Activated T-helper 2 cell treated with anti-CD3 and anti-CD28 coated beads, Interferon-gamma antibody, Interleukin-2, Interleukin-4, amounts not matched to agents 10 μg/mL and 5 μg/mL and 100 μg/mL, durations not matched to agents 14 hours and 24 hours and 36 hours (primary cell): ENCODE measurements at regions not wholly inside any gene's neighbourhood (a gene's known extent, or its start where the extent isn't known, plus 50 kb on each side); places are given as distances from the start of the nearest gene placed in this dataset.

Source experiments
- DNase-seq: peaks from one replicate; pipeline ENCODE4 v3.0.0; 2021; ENCODE audit warnings: low spot score
- H3K27ac Mint-ChIP-seq: one replicate; pipeline ENCODE4 v1.8.0; 2021; ENCODE audit warnings: mixed read lengths
- H3K27me3 Mint-ChIP-seq: one replicate; pipeline ENCODE4 v1.8.0; 2021; ENCODE audit warnings: low read depth, mixed read lengths
- H3K36me3 Mint-ChIP-seq: one replicate; pipeline ENCODE4 v1.8.0; 2021; ENCODE audit warnings: low read depth, mixed read lengths
- H3K4me1 Mint-ChIP-seq: one replicate; pipeline ENCODE4 v1.8.0; 2021; ENCODE audit warnings: low read depth, mixed read lengths
- H3K4me3 Mint-ChIP-seq: one replicate; pipeline ENCODE4 v1.8.0; 2021; ENCODE audit warnings: low read depth, mild to moderate bottlenecking, moderate library complexity, mixed read lengths
- H3K9me3 Mint-ChIP-seq: one replicate; pipeline ENCODE4 v1.8.0; 2021; ENCODE audit warnings: mixed read lengths
- intact Hi-C: fragments of 100-400 bp; cut with micrococcal nuclease; formaldehyde crosslinking; loops from one replicate; pipeline ENCODE4 v1.15.1; 2023

- Mint-ChIP-seq H3K27me3 (peaks cover 9% of the 10 kb centered on the region), H3K4me3 (no peak overlapping the region), H3K36me3 (no peaks in the 10 kb centered on the region), H3K27ac (no peak overlapping the region), H3K9me3 (no peaks in the 10 kb centered on the region), H3K4me1 (peaks cover 5% of the 10 kb centered on the region)
- intact Hi-C loops: no loop called here
- no peak for DNase-seq
Observed at GRCh38 chr2:63658176-63658968, 69.6 kb downstream of the MDH1 start.

- no peaks in the 10 kb centered on the region for H3K36me3 Mint-ChIP-seq
- H3K4me1 Mint-ChIP-seq: peaks cover 5% of the 10 kb centered on the region
- H3K27ac Mint-ChIP-seq: no peak overlapping the region
- H3K4me3 Mint-ChIP-seq: no peak overlapping the region
- no peaks in the 10 kb centered on the region for H3K9me3 Mint-ChIP-seq
- no peak for DNase-seq
- intact Hi-C loops: no loop called here
- peaks cover 10% of the 10 kb centered on the region for H3K27me3 Mint-ChIP-seq
Observed at GRCh38 chr2:63660060-63660459, 71.3 kb downstream of the MDH1 start.

DNA sequence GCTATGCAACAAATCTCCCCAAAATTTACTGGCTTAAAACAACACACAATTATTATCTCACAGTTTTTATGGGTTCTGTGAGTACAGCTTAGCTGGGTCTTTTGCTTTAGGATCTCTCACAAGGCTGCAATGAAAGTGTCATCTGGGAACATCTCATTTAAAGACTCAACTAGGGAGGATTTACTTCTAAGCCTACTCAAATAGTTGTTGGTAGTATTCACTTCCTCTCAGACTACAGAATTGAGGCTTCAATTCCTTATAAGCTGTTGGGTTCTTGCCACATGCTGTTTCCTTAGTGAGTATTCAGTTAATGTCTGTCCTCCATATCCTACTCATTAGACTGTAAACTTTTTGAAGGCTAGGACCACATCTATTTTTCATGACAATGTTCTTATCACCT lies 72.3 kb downstream of the MDH1 start:
- no peaks in the 10 kb centered on the region for H3K36me3 Mint-ChIP-seq
- intact Hi-C loops: no loop called here

GRCh38 chr2:63662028-63662804 lies 73.5 kb downstream of the MDH1 start:
- H3K4me1 Mint-ChIP-seq: peaks cover 5% of the 10 kb centered on the region
- H3K27ac Mint-ChIP-seq: no peak overlapping the region
- peaks cover 17% of the 10 kb centered on the region for H3K27me3 Mint-ChIP-seq
- H3K9me3 Mint-ChIP-seq: no peaks in the 10 kb centered on the region
- H3K4me3 Mint-ChIP-seq: no peak overlapping the region
- no peaks in the 10 kb centered on the region for H3K36me3 Mint-ChIP-seq
- no peak for DNase-seq
- intact Hi-C loops: no loop called here

More for the DNA sequence above, 72.3 kb downstream of the MDH1 start:
- no peak overlapping the region for H3K4me3 Mint-ChIP-seq
- H3K27me3 Mint-ChIP-seq: peaks cover 14% of the 10 kb centered on the region
- DNase-seq: no peak
- no peaks in the 10 kb centered on the region for H3K9me3 Mint-ChIP-seq
- H3K27ac Mint-ChIP-seq: no peak overlapping the region
- peaks cover 5% of the 10 kb centered on the region for H3K4me1 Mint-ChIP-seq

- H3K27me3 Mint-ChIP-seq: peaks cover 21% of the 10 kb centered on the region
- no peaks in the 10 kb centered on the region for H3K9me3 Mint-ChIP-seq
- H3K4me3 Mint-ChIP-seq: no peak overlapping the region
- no peaks in the 10 kb centered on the region for H3K36me3 Mint-ChIP-seq
- H3K27ac Mint-ChIP-seq: no peak overlapping the region
- intact Hi-C loops: no loop called here
- DNase-seq: no peak
- peaks cover 5% of the 10 kb centered on the region for H3K4me1 Mint-ChIP-seq
Observed at GRCh38 chr2:63663013-63663864, 74.5 kb downstream of the MDH1 start.

GRCh38 chr2:63665091-63665490 lies 76.3 kb downstream of the MDH1 start:
- no peaks in the 10 kb centered on the region for H3K36me3 Mint-ChIP-seq
- H3K4me1 Mint-ChIP-seq: peaks cover 5% of the 10 kb centered on the region
- no peak overlapping the region for H3K27ac Mint-ChIP-seq
- no peaks in the 10 kb centered on the region for H3K9me3 Mint-ChIP-seq
- no peak overlapping the region for H3K4me3 Mint-ChIP-seq
- peaks cover 26% of the 10 kb centered on the region for H3K27me3 Mint-ChIP-seq
- intact Hi-C loops: no loop called here
- no peak for DNase-seq

GRCh38 chr2:63665846-63666475 lies 77.2 kb downstream of the MDH1 start:
- no peak overlapping the region for H3K27ac Mint-ChIP-seq
- intact Hi-C loops: no loop called here
- no peak overlapping the region for H3K4me3 Mint-ChIP-seq
- H3K36me3 Mint-ChIP-seq: no peaks in the 10 kb centered on the region
- no peaks in the 10 kb centered on the region for H3K9me3 Mint-ChIP-seq
- peaks cover 5% of the 10 kb centered on the region for H3K4me1 Mint-ChIP-seq
- peaks cover 31% of the 10 kb centered on the region for H3K27me3 Mint-ChIP-seq
- no peak for DNase-seq

DNA sequence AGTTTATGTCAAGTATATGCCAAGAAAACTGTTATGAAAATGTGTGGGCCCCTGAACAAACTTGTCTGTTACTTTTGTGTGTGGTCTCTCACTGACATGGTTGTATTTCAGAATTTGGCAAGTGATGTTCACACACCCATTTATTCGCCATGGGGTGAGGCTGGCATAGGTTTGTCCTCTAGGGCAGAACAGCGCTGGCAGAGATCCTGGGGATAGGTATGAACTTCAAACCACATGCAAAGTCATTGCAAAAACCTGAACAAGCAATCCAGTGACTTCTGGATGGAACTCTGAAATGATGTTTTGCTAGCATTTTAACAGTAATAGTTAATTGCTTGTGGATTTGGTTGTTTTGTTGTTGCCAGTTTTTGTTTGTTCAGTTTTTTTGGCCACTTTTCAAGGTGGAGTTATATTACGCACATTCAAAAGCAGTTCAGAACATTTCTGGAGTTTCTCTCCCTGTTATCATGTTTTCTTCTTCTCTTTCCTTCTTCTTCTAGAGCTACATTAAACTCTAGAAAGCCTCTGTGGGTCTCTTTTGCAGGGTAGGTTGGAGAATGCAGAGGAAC lies 78.5 kb downstream of the MDH1 start:
- H3K4me3 Mint-ChIP-seq: no peak overlapping the region
- intact Hi-C loops: no loop called here
- no peaks in the 10 kb centered on the region for H3K9me3 Mint-ChIP-seq
- H3K27ac Mint-ChIP-seq: no peak overlapping the region
- peaks cover 5% of the 10 kb centered on the region for H3K4me1 Mint-ChIP-seq
- no peak for DNase-seq
- H3K27me3 Mint-ChIP-seq: peaks cover 35% of the 10 kb centered on the region
- H3K36me3 Mint-ChIP-seq: no peaks in the 10 kb centered on the region

DNA sequence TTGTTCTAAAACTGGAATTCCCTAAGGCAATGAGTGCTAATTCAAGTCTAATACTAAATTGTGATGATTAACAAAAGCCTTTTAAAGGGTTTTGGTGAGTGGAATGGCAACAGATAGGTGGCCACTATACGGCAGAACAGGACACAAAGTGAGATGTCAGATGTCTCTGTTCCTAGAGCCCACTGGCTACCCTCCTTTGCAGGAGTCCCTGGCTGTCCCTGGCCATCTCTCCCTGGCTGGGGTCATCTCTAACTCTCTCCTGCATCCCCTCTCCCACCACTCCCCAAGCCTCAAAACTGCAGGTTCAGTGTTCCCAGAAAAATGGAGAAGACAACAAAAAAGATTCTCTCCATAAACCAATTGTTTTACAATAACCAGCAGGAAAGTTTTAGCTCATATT lies 79.2 kb downstream of the MDH1 start:
- no peak overlapping the region for H3K4me3 Mint-ChIP-seq
- H3K36me3 Mint-ChIP-seq: no peaks in the 10 kb centered on the region
- H3K4me1 Mint-ChIP-seq: peaks cover 5% of the 10 kb centered on the region
- H3K27ac Mint-ChIP-seq: no peak overlapping the region
- intact Hi-C loops: no loop called here
- no peaks in the 10 kb centered on the region for H3K9me3 Mint-ChIP-seq
- DNase-seq: no peak
- H3K27me3 Mint-ChIP-seq: peaks cover 33% of the 10 kb centered on the region

- no peak overlapping the region for H3K4me3 Mint-ChIP-seq
- intact Hi-C loops: no loop called here
- H3K4me1 Mint-ChIP-seq: peaks cover under 1% of the 10 kb centered on the region
- DNase-seq: no peak
- no peaks in the 10 kb centered on the region for H3K36me3 Mint-ChIP-seq
- peaks cover 31% of the 10 kb centered on the region for H3K27me3 Mint-ChIP-seq
- no peak overlapping the region for H3K27ac Mint-ChIP-seq
- no peaks in the 10 kb centered on the region for H3K9me3 Mint-ChIP-seq
Observed at GRCh38 chr2:63668466-63668865, 79.7 kb downstream of the MDH1 start.

GRCh38 chr2:63669596-63669995 lies 80.8 kb downstream of the MDH1 start:
- H3K4me3 Mint-ChIP-seq: no peak overlapping the region
- no peaks in the 10 kb centered on the region for H3K4me1 Mint-ChIP-seq
- H3K27me3 Mint-ChIP-seq: peaks cover 31% of the 10 kb centered on the region
- H3K9me3 Mint-ChIP-seq: no peaks in the 10 kb centered on the region
- H3K36me3 Mint-ChIP-seq: no peaks in the 10 kb centered on the region
- intact Hi-C loops: no loop called here
- H3K27ac Mint-ChIP-seq: no peak overlapping the region
- DNase-seq: no peak

GRCh38 chr2:63673865-63674533 lies 85.2 kb downstream of the MDH1 start:
- Mint-ChIP-seq H3K36me3 (no peaks in the 10 kb centered on the region), H3K4me3 (no peak overlapping the region), H3K9me3 (no peaks in the 10 kb centered on the region), H3K27ac (no peak overlapping the region), H3K4me1 (peaks cover 6% of the 10 kb centered on the region), H3K27me3 (peaks cover 19% of the 10 kb centered on the region)
- intact Hi-C loops: no loop called here
- no peak for DNase-seq
